BJ (cell line): ENCODE measurements at regions not wholly inside any gene's neighbourhood (a gene's known extent, or its start where the extent isn't known, plus 50 kb on each side); places are given as distances from the start of the nearest gene placed in this dataset.

Source experiments
- CTCF ChIA-PET: fragments of 350-600 bp; formaldehyde crosslinking; extraction: SDS; loops from one replicate; lab custom pipeline; 2021; ENCODE audit warnings: antibody characterized with exemption, inconsistent platforms; lab: Yijun Ruan, JAX
- POLR2A ChIA-PET: fragments of 300-600 bp; sonication (Branson Sonifier 250); formaldehyde crosslinking; extraction: SDS; loops from one replicate; lab custom pipeline; 2021; ENCODE audit warnings: antibody characterized with exemption; lab: Charles Lee
- DNase-seq: peaks from one replicate; pipeline ENCODE4 v3.0.0-alpha.2; 2011; ENCODE audit warnings: low read depth
- H3K27me3 ChIP-seq: 2 replicates; pipeline ENCODE4 v1.6.0; 2011; ENCODE audit warnings: low read length; ENCODE audit not compliant: control insufficient read depth, insufficient read depth
- H3K36me3 ChIP-seq: 2 replicates; pipeline ENCODE4 v1.5.1; 2011; ENCODE audit warnings: low read length; ENCODE audit not compliant: control insufficient read depth, insufficient read depth
- H3K4me3 ChIP-seq: 2 replicates; pipeline ENCODE4 v1.5.1; 2011; ENCODE audit warnings: low read depth, mild to moderate bottlenecking, control low read depth, low read length
- TF ChIP-seq, protein P1 (sequence below): IDR thresholded peaks from 2 replicates; pipeline ENCODE4 v1.5.1; 2011; ENCODE audit warnings: low read depth, mild to moderate bottlenecking, control low read depth, inconsistent platforms, low read length, moderate library complexity; ENCODE audit not compliant: insufficient read depth

DNA sequence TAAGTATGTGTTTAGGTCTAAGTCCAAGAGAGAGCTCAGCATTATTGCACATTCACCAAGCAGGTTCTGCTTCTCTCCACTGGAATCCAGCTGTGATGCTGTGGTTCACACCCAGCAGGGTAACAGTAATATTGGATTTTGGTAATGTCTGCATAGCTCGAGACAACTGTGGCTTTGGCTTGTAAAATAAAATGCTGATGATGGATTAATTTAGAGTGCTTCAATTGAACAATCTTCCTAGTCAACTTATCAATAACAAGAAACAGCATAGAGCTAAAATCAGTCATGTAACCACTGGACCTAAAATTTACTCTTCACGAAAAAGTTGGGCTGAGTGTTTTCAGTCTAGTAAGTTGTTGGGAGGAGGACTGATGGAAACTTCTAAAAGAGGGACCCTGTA lies 709.2 kb downstream of the TYW1 start:
- DNase-seq, result no peak
- no peak overlapping the region for H3K4me3 ChIP-seq
- ChIA-PET POLR2A (no interaction called here), CTCF (no interaction called here)
- H3K27me3 ChIP-seq, result no peaks in the 10 kb centered on the region
- H3K36me3 ChIP-seq, result no peaks in the 10 kb centered on the region
- TF ChIP-seq, protein P1, sequence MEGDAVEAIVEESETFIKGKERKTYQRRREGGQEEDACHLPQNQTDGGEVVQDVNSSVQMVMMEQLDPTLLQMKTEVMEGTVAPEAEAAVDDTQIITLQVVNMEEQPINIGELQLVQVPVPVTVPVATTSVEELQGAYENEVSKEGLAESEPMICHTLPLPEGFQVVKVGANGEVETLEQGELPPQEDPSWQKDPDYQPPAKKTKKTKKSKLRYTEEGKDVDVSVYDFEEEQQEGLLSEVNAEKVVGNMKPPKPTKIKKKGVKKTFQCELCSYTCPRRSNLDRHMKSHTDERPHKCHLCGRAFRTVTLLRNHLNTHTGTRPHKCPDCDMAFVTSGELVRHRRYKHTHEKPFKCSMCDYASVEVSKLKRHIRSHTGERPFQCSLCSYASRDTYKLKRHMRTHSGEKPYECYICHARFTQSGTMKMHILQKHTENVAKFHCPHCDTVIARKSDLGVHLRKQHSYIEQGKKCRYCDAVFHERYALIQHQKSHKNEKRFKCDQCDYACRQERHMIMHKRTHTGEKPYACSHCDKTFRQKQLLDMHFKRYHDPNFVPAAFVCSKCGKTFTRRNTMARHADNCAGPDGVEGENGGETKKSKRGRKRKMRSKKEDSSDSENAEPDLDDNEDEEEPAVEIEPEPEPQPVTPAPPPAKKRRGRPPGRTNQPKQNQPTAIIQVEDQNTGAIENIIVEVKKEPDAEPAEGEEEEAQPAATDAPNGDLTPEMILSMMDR, result no peak

DNA sequence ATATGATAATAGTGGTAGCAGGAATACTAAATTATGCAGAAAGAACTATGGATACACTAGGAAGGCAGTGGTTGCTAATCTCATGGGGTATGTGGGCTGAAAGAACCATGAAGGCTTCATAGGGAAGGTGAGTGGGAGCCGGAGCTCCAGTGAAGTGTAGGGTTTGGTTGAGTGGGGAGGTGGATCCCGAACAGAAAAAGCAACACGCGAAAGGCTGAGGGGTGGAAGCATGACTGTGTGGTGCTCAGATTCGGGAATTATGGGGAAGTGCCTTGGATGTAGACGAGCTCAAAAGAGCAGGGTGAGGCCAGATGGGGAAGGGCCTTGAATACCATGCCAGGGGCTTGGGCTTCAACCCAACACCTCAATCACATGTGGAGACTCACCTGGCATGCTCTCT lies 715.1 kb downstream of the TYW1 start:
- TF ChIP-seq, protein P1, result no peak
- Histone ChIP-seq H3K27me3 (no peaks in the 10 kb centered on the region), H3K36me3 (no peaks in the 10 kb centered on the region), H3K4me3 (no peak overlapping the region)
- no peak for DNase-seq
- POLR2A ChIA-PET, result no interaction called here
- CTCF ChIA-PET, result no interaction called here

DNA sequence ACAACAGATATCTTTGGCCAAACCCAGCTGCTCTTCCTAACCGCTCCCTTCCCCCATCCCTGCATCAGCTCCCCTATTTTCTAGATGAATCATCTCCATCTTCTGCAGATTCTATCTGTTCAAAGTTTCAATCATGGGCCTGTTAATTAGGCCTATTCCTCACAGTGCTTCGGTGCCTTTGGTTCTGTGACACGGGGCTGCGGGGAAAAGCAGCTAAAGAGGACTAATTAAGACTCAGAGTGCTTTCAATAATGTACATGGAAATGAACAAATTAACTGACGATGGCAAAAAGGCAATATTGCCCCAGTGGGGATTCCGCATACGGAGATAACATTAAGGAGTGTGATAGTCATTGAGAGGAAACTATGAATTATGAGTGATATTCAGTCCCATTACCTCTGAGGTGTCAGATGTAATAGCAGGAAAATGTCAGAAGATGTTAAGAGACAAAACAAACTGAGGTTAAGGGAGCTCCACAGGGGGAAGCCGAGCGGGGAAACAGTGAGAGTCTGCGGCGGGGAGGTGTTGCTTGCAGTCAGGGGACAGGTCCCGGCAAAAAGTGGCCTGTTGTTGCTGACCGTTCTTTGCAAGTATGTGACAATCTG lies 716.9 kb downstream of the TYW1 start:
- DNase-seq, result no peak
- Histone ChIP-seq H3K4me3 (no peak overlapping the region), H3K36me3 (no peaks in the 10 kb centered on the region), H3K27me3 (no peaks in the 10 kb centered on the region)
- POLR2A ChIA-PET, result no interaction called here
- CTCF ChIA-PET, result no interaction called here
- TF ChIP-seq, protein P1, result no peak

DNA sequence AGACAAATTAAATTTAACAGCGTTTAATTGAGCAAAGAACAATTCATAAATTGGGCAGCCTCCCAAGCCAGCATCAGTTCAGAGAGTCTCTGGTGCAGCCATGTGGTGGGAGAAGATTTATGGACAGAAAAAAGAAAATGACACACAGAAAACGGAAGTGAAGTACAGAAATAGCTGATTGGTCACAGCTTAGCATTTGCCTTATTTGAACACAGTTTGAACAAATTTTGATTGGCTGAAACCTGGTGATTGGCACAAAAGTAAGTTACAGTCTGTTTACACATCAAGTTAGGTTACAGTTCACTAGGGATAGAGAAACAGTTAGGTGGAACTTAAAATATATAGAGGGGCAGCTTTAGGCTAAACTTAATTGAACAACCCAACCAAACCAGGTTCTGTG lies 720.1 kb downstream of the TYW1 start:
- CTCF ChIA-PET, result no interaction called here
- TF ChIP-seq, protein P1, result no peak
- no peak for DNase-seq
- Histone ChIP-seq H3K36me3 (no peaks in the 10 kb centered on the region), H3K4me3 (no peak overlapping the region), H3K27me3 (no peaks in the 10 kb centered on the region)
- POLR2A ChIA-PET, result no interaction called here

DNA sequence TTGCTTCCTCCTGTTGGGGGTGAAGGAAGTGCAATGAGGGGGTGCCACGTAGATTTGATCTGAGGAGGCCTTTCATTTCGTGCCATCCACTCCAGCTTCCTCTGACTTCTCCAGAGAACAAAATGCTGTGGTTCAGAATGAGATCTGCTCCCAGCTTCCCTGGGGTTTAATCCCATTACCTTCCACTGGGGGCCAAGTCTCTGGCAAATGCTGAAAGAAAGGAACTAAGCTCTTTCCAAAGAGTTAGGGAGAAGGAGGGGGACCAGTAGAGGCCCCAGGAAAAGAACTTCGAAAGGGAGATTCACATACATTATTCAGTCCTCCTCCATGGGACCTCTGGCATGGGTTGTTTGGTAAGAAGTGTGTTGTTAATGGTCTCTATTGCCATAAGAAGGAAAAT lies 727.0 kb downstream of the TYW1 start:
- ChIA-PET POLR2A (no interaction called here), CTCF (no interaction called here)
- H3K36me3 ChIP-seq, result no peaks in the 10 kb centered on the region
- H3K27me3 ChIP-seq, result no peaks in the 10 kb centered on the region
- H3K4me3 ChIP-seq, result no peak overlapping the region
- TF ChIP-seq, protein P1, result no peak
- no peak for DNase-seq
